GM12878 (cell line): ENCODE measurements at regions not wholly inside any gene's neighbourhood (a gene's known extent, or its start where the extent isn't known, plus 50 kb on each side); places are given as distances from the start of the nearest gene placed in this dataset.

Experiments
- BHLHE40 ChIP-seq, 2 experiments: fragments of 450-650 bp in 1 of 2; IDR thresholded peaks; 2 replicates each; pipeline ENCODE4 v1.6.1; 2011 to 2017; ENCODE audit warnings: low read depth in 2 of 2, borderline replicate concordance in 1 of 2, improper control_type of control experiment in 1 of 2, low read length in 1 of 2, mild to moderate bottlenecking in 1 of 2
- CHD4 ChIP-seq: fragments of 200-600 bp; sonication (generic); IDR thresholded peaks from 2 replicates; pipeline ENCODE4 v1.6.1; 2016; ENCODE audit warnings: mild to moderate bottlenecking
- MYC ChIP-seq: IDR thresholded peaks from 2 replicates; pipeline ENCODE4 v1.6.1; 2011; ENCODE audit warnings: mild to moderate bottlenecking, low read length, moderate library complexity, inconsistent platforms; ENCODE audit not compliant: insufficient read depth, insufficient replicate concordance, insufficient read length, severe bottlenecking
- TF ChIP-seq, protein P1 (sequence below): fragments of 150-350 bp; IDR thresholded peaks from 2 replicates; pipeline ENCODE4 v1.6.1; 2016; ENCODE audit warnings: low read depth, low read length

DNA sequence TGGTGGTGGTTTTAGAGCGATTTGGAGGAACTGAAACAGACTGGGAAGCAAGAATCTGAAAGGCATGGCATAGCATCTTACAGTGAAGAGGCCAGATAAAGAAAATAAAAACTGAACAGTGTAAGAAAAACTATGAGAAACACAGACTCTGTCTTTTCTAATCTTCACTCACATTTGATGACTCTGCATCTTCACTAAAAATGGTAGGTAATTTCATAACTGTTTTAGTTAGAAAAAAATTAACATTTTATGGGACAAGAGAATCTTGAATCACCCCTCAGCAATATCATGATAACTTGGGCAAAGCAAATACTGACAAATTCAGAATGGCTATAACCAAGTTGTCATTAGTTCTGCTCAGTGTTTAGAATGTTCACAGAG lies 812.6 kb downstream of the MCTP2 start:
- TF ChIP-seq BHLHE40 (IDR thresholded peaks at IDR 0.05; ENCODE audit: borderline replicate concordance in 1 of 2, low read depth in 2 of 2, low read length in 1 of 2) (no peak), MYC (no peak), CHD4 (no peak)
- TF ChIP-seq, protein P1, sequence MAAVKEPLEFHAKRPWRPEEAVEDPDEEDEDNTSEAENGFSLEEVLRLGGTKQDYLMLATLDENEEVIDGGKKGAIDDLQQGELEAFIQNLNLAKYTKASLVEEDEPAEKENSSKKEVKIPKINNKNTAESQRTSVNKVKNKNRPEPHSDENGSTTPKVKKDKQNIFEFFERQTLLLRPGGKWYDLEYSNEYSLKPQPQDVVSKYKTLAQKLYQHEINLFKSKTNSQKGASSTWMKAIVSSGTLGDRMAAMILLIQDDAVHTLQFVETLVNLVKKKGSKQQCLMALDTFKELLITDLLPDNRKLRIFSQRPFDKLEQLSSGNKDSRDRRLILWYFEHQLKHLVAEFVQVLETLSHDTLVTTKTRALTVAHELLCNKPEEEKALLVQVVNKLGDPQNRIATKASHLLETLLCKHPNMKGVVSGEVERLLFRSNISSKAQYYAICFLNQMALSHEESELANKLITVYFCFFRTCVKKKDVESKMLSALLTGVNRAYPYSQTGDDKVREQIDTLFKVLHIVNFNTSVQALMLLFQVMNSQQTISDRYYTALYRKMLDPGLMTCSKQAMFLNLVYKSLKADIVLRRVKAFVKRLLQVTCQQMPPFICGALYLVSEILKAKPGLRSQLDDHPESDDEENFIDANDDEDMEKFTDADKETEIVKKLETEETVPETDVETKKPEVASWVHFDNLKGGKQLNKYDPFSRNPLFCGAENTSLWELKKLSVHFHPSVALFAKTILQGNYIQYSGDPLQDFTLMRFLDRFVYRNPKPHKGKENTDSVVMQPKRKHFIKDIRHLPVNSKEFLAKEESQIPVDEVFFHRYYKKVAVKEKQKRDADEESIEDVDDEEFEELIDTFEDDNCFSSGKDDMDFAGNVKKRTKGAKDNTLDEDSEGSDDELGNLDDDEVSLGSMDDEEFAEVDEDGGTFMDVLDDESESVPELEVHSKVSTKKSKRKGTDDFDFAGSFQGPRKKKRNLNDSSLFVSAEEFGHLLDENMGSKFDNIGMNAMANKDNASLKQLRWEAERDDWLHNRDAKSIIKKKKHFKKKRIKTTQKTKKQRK: no peak
